PC-9 (cell line): ENCODE measurements at regions not wholly inside any gene's neighbourhood (a gene's known extent, or its start where the extent isn't known, plus 50 kb on each side); places are given as distances from the start of the nearest gene placed in this dataset.

Experiments used
- CTCF ChIP-seq: fragments of 200-600 bp; sonication (generic); conservative IDR thresholded peaks from 2 replicates; pipeline ENCODE4 v1.6.1; 2017; ENCODE audit warnings: mixed run types, antibody characterized with exemption, mild to moderate bottlenecking, moderate library complexity
- EZH2 ChIP-seq: fragments of 200-600 bp; sonication (generic); IDR thresholded peaks from 2 replicates; pipeline ENCODE4 v1.8.0; 2017; ENCODE audit warnings: antibody characterized with exemption, low read depth

GRCh38 chr11:69376155-69377028, 82.4 kb downstream of the MYEOV start:
- TF ChIP-seq CTCF (no peak), EZH2 (no peak)
